Heart left ventricle (tissue), 13 donors: ENCODE measurements at regions not wholly inside any gene's neighbourhood (a gene's known extent, or its start where the extent isn't known, plus 50 kb on each side); places are given as distances from the start of the nearest gene placed in this dataset.

ENCODE experiments used
- CTCF ChIP-seq, 12 donors: fragments of 200-600 bp; sonication (generic) in 4 of 12; IDR thresholded peaks; one replicate each; pipeline versions ENCODE4 v1.5.0 to v1.8.0; 2018 to 2022; ENCODE audit warnings: antibody characterized with exemption in 12 of 12, mild to moderate bottlenecking in 5 of 12
- POLR2A ChIP-seq, 2 donors: fragments of 450-650 bp; IDR thresholded peaks; one replicate each; pipeline ENCODE4 v1.6.1; 2017; ENCODE audit warnings: antibody characterized with exemption in 2 of 2, mild to moderate bottlenecking in 2 of 2, moderate library complexity in 2 of 2
- donor health status: ischemic (EF 13 %, LVEDD 7.1; RV severe dilation, severe dysfunction).
- donor health status: DM: no; HTN: yes; CAD: no.
- donor health status: DM: no; HTN: no; CAD: no.
- donor health status: ischemic (EF 25% LVEDD 6.9; RV normal size, moderate dysfunction).
- donor health status: ischemic (EF 25% LVEDD 5.7; RV mildly dilated, moderate dysfunction).
- donor health status: ischemic (EF 35%, LVEDD 5.7; RV mildly dilated, moderate dysfunction).
- donor health status: nonischemic (EF 11% LVEDD 7.7; RV severe dilation, severe dysfunction).
- donor health status: DM: yes; HTN: yes; CAD: no.
- donor health status: PGD.
- donor health status: ischemic (EF 29% LVEDD 5.4; RV normal size, mild dysfunction).
- donor health status: nonischemic (EF 23%, LVEDD 6.1; RV moderate dilation, normal function).

GRCh38 chr2:126272401-126272800, 383.6 kb upstream of the GYPC start:
- no peak for TF ChIP-seq POLR2A (IDR thresholded peaks at IDR 0.05)
- no peak for TF ChIP-seq CTCF (IDR thresholded peaks at IDR 0.05)
